GM21526 (cell line): ENCODE measurements at regions not wholly inside any gene's neighbourhood (a gene's known extent, or its start where the extent isn't known, plus 50 kb on each side); places are given as distances from the start of the nearest gene placed in this dataset.
"Not testable (repeated sequence)": the region's sequence is repeated elsewhere in the genome, so short reads cannot be mapped to it uniquely, and the experiment has no call there.

ENCODE experiments used
- ATAC-seq: cut with Tn5 transposase; IDR thresholded peaks from one replicate; pipeline ENCODE4 v1.9.1; 2021; ENCODE audit warnings: moderate library complexity; ENCODE audit not compliant: unreplicated experiment, low FRiP score

DNA sequence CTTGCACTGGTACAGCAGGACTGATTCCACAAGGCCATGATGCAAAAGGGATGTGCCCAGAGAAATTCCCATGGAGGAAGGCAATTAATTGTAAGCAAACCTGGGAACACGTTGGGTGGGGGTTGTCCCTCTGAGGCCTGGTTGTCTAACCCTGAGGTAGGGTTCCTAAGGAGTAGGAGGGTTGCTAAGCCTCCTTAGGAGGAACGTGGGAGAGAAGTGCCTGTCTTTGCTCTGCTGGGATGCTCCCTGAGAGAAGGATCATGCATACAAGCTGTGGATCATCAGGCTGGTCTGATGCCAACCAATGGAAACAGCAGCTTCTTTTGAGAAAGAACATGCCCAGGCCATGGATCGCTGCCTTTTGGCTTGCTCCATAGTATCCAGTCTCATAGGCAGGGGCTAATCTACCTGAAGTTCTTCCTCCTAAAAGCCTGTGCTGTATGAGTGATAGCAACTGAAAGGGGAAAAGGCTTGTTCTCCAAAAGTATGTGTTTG lies 203.7 kb upstream of the NPVF start:
- ATAC-seq: no peak

DNA sequence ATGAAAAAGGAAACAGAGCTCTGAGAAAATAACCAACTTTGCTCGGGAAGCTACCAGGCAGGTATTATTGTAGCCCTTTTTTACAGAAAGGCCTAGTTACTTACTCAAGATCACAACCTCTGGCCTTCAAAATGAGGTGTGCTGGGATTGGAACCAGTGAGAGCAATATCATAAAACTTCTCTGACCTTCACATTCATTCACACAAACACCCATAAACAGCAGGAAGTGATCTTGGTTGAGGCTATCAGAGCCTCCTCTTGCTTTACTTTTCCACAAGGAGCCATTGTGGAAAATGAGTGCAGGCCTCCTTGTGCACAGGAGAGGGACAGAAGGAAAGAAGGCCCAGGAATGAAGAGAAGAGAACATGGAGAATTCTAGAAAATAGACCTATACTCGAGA lies 204.5 kb upstream of the NPVF start:
- no peak for ATAC-seq

DNA sequence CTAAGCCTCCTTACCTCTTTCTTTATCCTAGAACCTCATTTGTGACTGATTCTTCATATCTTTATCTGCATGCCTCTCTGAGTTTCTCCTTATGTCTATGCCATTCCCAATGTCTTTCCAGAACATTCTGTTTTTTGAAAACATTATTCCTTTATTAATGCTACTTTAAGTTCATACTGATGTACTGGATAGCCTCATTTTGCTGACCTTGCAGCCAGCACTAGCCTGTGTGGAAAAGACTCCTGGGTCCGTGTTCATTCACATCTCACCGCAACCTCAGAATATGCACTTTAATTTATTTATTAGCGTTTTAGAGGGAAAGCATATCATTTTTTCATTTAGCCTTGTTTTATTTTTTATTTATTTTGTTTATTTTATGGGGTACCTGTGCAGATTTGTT lies 208.1 kb upstream of the NPVF start:
- ATAC-seq: no peak

DNA sequence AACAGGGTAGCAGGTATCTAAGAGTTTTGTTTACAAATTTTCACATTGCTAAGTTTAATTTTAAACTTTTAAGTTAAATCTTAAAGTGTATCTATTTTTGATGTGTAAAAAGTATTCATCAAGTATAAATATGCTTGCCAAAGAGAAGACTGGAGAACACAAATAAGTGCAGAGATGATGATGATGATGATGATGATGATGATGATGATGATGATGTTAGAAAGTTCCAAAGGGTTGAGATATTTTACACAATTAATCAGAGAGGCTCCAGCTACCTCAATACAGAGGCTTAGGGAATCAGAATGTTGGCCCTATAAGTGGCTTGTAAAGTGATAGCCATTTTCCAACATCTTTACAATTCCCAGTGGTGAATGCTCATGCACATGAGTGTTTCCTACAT lies 209.0 kb upstream of the NPVF start:
- ATAC-seq: no peak

DNA sequence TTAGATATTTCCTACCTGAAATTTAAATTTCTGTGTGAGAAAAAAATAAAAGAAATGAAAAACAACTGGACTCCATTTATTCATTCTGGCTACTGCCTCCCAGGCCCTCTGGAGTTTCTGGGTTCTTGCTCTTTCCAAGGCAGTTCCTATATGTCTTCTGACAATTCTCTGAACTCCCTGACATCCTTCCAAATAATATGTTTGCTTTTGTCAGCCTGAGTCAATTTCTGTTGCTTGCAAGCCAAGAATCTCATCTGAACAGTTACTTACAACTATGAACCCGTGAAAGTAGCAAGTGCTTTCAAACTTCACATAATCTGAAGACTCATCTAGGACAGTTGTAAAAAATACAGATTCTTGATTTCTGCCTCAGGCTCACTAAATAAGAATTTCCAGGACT lies 216.7 kb upstream of the NPVF start:
- ATAC-seq: no peak

DNA sequence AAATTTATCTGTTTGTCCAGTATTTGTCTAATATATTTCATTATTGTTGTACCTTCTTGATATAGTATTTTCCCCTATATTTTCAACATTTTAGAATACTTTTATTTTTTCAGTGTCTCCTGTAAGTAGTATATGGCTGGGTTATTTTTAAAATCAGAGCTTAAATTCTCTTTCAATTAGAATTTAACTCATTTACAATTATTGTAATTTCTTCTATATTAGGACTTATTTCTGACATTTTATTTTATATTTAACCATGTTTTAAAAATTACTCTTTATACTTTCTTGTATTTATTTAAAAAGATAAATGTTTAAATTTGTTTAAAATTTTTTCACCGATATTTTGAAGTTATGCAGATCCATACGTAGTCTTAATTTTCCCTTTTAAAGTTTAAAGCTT lies 220.0 kb upstream of the NPVF start:
- ATAC-seq: no peak

DNA sequence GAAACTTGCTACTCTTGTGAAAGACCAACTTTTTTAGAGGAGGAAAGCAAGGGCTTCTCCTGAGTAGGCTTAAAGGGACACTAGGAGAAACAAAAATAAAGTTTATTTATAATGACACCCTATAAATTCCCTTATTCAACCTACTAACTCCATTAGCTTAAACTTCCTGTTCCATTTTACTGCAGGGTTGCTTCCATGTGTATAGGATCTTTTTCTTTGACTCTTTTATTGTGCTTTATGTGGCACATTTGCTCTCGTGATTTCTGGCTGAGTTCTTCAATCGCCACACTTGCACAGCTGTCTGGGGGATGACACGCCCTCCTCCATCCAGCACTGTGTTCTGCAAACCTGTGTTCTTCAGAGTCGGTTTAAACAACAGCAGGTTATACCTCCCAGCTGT lies 225.7 kb upstream of the NPVF start:
- ATAC-seq: no peak

DNA sequence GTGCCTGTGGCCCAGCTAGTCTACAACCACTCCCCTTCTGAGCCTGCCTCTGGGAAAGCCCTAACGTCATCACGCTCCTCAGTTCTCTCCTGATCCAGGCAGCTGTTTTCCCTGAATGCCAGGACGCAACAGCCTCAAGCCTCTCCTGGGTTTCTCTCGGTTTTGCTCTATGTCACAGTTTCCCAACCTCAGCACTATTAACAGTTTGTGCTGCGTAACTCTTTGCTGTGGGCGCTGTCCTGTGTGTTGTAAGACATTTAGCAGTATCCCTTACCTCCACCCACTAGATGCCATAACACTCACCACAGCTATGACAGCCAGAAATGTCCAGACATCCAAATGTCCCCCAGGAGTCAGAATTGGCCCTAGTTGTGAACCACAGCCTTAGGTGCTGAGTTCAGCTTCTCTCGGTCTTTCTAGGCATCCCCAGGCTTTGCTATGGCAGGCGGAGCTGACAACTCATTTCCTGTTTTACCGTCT lies 226.3 kb upstream of the NPVF start:
- ATAC-seq: no peak

DNA sequence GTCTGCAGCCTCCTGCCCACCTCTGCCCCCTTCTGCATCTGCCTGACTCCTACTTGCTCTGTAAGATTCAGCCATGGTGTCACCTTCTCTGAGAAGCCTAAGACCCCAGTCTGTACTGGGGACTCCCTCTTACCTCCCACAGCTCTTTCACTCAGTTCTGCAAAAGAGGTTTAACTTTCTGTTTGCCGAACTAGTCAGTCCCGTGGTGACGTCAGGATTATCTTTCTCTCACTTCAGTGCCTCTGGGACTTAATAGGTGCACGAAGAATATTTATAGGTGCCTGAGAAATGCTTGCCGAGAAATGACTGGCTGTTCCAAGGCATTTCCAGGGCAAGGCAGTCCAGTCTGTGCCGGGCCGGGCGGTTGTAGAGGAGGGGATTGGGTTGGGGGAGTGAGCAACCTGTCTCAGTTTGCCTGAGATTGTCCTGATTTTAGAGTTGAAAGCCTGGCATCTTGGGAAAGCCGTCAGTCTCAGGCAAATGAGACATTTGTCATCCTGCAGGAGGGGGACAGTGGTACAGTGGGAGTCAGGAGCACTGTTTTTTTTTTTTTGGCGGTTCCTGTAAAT lies 227.5 kb upstream of the NPVF start:
- ATAC-seq: no peak

DNA sequence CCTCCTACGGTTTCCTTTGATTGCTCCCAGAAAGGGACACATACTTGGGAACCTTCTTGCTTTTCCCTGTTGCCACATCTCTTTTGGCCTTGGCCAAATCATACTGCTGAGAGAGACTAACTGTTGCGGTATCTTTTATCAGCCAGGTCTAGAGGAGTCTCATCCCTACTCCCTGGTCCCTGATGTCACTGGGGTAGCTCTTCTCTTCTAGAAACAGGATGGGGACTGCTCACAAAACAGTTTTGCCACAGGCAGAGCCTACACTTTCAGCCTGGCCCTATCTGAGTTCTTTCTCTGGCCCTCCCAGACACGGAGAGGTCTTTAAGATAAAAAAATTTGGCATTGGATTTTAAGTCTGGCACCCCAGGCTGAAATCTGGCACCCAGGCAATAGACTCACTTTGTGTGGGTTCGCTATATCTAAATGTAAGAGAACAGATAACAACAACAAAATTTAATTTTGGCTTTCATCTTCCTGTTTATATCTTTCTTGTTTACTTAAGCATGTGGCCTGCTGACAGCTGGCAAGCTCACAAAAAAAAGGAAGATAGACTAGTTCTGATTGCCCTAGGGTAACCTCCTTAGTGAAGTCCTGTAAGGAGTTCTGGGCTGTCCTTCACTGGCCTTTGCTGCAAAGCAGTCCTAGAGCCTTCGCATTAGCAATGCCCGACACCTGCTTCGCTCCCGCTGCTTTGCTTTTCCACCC lies 228.3 kb upstream of the NPVF start:
- no peak for ATAC-seq

DNA sequence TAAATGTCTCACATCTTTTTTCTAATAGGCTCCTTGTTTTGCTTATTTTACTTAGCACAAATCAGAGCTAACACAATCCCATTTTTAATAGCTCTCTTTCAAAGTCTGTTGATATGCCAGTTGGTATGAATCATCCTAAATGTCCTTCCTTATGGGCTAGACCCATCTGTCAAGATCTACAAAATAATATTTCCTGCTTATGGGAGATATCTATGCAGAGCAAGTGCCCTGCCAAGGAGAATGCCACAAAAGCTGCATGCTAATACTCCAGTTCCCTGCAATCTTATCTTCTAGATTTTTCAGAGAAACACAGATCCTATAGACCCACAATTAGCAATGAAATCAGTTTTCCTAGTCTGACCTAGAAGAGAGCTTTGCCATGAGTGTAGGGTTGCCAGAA lies 230.8 kb upstream of the NPVF start:
- ATAC-seq: no peak

DNA sequence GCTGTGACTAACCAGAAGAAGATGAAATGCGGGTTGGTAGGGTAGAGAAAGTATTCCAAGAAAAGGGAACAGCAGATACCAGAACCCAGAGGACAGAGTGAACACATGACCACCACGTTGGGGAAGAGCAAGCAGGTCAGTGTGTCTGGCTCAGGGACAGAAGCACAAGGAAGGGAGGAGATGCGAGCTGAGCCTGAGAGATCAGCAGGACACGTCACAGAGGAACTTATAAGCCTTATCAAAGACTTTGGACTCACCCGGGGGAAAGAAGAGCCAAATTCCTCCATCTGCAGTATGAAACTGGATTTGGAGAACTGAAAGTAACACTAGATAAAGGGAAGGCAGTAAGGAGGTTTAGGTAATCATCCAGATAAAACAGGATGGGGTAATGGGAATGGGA lies 232.1 kb upstream of the NPVF start:
- ATAC-seq: no peak

DNA sequence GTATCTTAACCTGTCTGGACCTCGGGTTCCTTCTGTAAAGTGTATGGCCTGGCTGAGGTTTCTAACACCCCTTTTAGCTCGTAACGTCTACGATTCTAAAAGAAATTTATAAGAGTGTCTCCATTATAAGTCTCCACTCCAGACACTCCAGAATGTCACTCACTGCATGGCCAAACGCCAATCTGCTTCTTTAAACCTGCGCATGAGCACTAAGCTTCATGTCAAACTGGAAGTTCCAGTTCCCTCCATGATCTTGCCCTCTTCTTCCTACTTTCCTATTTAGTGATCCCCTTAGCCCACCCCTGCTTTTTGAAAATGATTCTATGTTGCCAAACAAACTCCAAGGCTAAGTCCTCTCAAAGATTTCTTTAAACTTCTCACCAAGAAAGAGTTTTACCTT lies 241.4 kb upstream of the NPVF start:
- no peak for ATAC-seq

DNA sequence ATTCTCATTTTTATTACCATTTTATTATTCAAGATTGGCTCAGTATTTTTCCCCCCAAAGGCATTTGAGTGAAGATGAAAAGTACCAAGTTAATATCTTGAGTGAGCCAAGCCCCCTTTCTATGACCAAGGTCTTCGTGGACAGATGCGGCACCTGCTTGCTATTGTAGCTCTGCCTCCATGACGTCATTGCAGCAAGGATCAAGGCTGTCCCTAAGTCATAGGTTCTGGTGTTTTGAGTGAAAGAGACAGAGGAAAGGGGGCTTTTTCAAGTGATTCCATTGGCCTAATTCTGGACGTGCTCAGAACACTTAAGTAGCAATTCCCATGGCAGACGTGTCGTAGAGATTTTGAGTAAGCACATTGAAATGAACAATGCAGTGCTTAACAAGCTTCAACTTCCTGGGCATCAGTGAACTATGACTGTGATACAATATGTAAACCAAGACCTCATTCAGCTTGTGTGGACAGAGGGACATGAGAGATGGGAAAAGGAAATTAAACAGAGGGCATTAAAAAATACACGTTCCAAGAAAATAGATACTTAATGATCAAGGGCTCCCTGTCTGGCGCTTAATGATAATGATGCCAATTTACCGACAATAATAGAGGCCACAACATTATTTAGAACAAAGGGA lies 248.7 kb upstream of the NPVF start:
- no peak for ATAC-seq

DNA sequence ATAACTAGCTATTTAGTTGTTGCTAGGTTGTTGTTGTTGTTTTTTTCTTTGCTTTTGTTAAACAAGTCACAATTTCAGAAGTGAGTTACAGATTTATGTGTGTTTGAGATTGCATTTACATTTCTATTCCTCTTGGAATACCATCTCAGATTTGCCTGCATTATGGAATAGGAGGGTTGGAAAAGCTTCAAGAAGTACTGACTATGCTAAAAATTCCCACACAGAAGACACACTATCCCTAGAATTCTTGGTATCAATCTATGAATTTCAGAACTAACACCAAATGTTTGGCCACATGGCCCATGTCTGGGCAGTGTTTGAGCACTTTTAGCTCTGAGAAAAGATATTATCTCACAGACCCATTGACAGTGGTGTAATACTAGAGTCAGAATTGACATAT lies 249.9 kb upstream of the NPVF start:
- ATAC-seq: not testable (repeated sequence)

DNA sequence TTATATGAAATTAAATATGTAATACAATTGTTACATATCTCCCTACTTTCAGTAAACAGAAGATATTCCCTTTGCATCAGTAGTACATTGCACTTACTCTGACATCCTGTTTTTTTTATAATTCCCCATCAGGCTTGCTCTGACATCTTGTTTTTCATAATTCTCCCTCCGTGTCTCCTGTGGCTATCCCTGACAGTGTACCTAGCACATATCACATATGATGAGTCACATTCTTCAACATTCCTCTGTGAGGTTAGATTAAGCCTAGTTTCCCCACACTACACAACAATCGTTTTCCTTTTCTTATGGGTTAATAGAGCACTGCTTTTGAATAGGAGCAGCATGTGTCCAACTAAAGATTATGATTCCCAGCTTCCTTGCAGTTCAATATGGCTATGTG lies 250.6 kb upstream of the NPVF start:
- ATAC-seq: no peak

DNA sequence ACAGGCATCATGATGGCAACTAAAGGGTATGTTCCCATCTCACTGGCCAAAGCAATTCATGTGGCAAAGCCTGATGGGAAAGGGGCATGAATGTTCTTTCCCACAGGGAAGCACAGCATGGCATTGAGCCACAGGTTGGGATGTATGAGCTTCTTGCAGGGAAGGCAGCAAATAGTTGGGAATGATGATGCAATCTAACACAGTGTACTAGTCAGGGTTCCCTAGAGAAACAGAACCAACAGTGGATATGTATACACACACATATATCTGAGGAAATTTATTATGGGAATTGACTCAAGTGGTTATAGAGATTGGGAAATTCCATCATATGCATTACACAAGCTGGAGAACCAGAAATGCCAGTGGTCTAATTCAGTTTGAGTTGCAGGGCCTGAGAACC lies 253.6 kb upstream of the NPVF start:
- ATAC-seq: no peak

DNA sequence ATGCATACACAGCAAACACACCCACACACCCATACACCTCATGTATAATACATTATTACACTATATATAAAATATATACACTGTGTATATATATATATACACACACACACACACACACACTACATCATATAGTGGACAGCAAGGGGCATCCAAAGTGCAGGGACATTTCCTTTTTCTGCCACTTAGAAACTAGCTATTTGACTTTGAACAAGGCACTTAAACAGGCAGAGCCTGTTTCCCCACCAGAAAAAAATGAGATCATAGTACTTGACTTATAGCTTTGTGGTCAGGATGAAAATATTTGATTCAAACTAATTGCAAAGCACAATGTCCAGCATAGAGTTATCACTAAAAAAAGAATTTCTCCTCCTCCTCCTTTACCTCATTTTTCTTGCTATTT lies 254.3 kb upstream of the NPVF start:
- no peak for ATAC-seq

DNA sequence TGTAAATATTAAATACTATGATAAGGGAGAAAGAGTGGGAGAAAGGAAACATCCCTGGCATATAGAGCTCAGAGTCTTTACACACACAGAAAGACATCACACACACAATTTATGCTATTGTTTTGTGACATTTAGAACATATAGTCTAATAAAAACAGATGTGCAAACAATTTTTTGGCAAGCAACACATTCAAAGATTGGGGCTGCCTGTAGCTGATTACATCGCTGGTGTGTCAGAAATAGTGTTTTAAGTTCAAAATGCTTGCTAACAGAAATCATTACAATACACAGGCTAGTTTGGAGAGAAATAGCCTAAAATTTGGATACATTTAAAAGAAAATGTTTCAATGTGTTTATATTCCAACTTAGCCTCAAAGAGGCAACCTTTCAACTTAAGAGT lies 256.7 kb upstream of the NPVF start:
- no peak for ATAC-seq

DNA sequence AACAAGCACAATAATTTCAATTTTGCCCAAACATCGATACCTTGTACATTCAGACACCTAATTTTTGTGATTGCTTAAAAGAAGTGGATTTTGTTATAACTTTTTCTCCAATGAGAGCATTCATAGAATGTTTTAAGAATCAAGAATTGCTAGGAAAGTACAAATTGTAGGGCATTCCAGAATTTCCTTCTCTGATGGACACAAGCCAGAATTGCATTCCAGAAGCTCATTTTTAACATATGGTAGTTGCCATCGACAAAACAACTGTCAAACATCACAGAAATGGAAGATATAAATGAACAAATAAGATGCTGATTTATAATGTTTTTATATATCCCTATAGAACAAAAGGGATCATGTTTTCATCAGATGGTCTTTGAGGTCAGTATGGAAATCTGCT lies 258.4 kb upstream of the NPVF start:
- no peak for ATAC-seq

DNA sequence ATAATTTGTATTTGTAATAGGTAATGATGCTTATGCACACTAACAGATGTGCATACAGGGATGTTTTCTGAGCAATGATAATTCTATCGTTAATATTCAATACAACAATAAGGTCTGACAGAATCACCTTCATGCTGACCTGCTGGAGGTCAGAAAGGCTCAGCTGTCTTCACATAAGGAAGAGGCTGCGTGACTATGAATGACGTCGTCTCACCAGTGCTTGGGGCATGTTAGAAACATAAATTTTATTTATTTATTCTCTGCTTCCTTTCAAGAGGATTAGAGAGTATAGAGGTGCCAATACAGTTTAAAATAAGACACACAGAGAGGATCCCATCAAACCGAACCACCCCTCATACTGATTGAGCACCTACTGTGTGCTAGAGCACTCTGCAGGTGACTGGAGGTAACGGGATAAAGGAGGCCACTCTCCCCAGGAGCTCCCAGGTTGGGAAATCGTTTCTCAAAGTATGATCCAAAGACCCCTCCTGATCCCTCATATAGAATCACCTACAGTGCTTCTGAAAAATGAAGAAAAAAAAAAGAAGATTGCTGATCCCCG lies 265.6 kb upstream of the NPVF start:
- ATAC-seq: no peak

DNA sequence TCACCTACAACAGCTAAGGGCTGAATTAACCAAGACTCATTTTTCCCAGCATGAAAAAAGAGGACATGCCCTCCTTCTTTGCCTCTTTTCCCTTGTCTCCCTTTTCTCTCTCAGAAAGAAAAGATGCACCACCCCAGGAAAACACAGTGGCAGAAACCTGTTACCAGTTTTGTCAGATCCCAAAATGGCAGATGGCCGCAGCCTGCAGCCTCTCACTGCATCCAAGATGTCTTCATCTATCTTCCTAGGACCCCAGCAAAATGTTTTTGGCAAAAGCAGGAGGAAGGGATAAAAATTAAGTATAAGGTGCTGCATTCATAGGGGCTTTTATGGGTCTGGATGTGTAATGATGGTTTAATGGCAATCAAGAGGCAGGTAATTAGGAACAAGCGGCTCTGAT lies 266.6 kb upstream of the NPVF start:
- ATAC-seq: no peak
